GM10266 (cell line): ENCODE measurements at regions not wholly inside any gene's neighbourhood (a gene's known extent, or its start where the extent isn't known, plus 50 kb on each side); places are given as distances from the start of the nearest gene placed in this dataset.

Source experiments
- DNase-seq: peaks from one replicate; pipeline ENCODE4 v3.0.0; 2012; ENCODE audit errors: extremely low spot score
- CTCF ChIP-seq: IDR thresholded peaks from 2 replicates; pipeline ENCODE4 v1.5.1; 2012; ENCODE audit warnings: mild to moderate bottlenecking, low read depth; ENCODE audit not compliant: control insufficient read depth, insufficient read depth; ENCODE audit errors: missing control alignments

- DNase-seq, result no peak
- no peak for TF ChIP-seq CTCF
Measured at GRCh38 chr9:89878687-89879086, 273.9 kb downstream of the GADD45G start.

- DNase-seq, result no peak
Measured at GRCh38 chr9:89879276-89879675, 274.5 kb downstream of the GADD45G start.

GRCh38 chr9:89879701-89880100 is 274.9 kb downstream of the GADD45G start:
- no peak for TF ChIP-seq CTCF
- DNase-seq, result no peak

More at GRCh38 chr9:89879276-89879675, 274.5 kb downstream of the GADD45G start:
- no peak for TF ChIP-seq CTCF

GRCh38 chr9:89880161-89880560 is 275.3 kb downstream of the GADD45G start:
- DNase-seq, result no peak
- no peak for TF ChIP-seq CTCF

GRCh38 chr9:89880721-89881120 is 275.9 kb downstream of the GADD45G start:
- DNase-seq, result no peak
- no peak for TF ChIP-seq CTCF

- DNase-seq, result no peak
- no peak for TF ChIP-seq CTCF
Measured at GRCh38 chr9:89881431-89881830, 276.6 kb downstream of the GADD45G start.

GRCh38 chr9:89882930-89883361 is 278.1 kb downstream of the GADD45G start:
- DNase-seq, result no peak
- no peak for TF ChIP-seq CTCF
